Brain microvascular endothelial cell (primary cell): ENCODE measurements at regions not wholly inside any gene's neighbourhood (a gene's known extent, or its start where the extent isn't known, plus 50 kb on each side); places are given as distances from the start of the nearest gene placed in this dataset.

Experiments used
- DNase-seq: peaks from one replicate; pipeline ENCODE4 v3.0.0-alpha.2; 2020
- H3K27ac ChIP-seq: fragments of 250-450 bp; sonication (Bioruptor Pico); 2 replicates; pipeline ENCODE4 v1.5.1; 2020; ENCODE audit warnings: mild to moderate bottlenecking, moderate library complexity
- H3K27me3 ChIP-seq: fragments of 250-450 bp; sonication (Bioruptor Pico); replicated peaks from 2 replicates; pipeline ENCODE4 v1.5.1; 2020; ENCODE audit warnings: mild to moderate bottlenecking
- H3K36me3 ChIP-seq: fragments of 250-450 bp; sonication (Bioruptor Pico); replicated peaks from 2 replicates; pipeline ENCODE4 v1.5.1; 2020; ENCODE audit warnings: mild to moderate bottlenecking
- H3K4me3 ChIP-seq: 2 replicates; pipeline ENCODE4 v1.5.1; 2011; ENCODE audit warnings: low read depth, mild to moderate bottlenecking, control low read depth, low read length, moderate library complexity
- in situ Hi-C: cut with HindIII; loops from 2 replicates; pipeline ENCODE4 v1.10.0; 2017; ENCODE audit warnings: low sequenced_read_pairs, low pct_ligation_motif_present
- TF ChIP-seq, protein P1 (sequence below): IDR thresholded peaks from 2 replicates; pipeline ENCODE4 v1.5.1; 2011; ENCODE audit warnings: low read depth, mild to moderate bottlenecking, moderate library complexity, low read length, control low read depth, inconsistent platforms; ENCODE audit errors: missing control alignments

DNA sequence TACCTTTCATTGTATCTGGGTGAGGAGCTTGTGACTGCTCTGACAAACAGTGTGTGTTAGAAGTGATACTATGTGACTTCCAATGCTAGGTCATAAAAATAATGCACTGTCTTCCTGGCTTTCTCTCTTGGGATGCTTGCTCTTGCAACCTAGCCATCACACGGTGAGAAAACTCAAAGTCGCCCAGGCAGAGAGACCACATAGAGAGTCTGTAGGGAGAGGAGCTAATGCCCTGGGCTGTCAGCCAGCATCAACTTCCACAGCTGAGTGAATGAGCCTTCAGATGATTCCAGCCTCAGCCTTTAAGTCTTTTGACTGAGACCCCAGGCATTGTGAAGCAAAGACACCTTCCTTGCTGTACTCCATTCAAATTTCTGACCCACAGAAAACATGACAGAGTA is 220.6 kb upstream of the SGO1 start:
- in situ Hi-C loops, result no loop called here

DNA sequence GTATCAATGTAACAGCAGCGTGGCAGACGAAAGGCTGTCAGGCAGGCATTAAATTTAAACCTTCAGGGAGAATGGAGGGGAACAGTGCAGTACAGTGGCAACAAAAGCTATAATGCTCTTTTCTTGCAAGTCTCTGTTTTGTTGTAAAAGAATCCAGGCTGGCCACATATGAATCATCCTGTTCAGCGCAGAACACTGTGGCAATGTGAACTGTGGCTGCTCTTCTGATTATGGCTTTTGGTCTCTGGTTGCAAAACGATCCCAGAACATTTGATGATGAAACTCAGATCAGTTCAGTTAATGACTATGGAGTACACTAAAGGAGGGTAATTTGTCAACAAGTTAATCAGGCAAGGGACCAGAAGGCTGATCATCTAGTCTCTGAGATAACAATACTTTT is 219.7 kb upstream of the SGO1 start:
- in situ Hi-C loops, result no loop called here
- Histone ChIP-seq H3K4me3 (no peak overlapping the region), H3K27me3 (no peaks in the 10 kb centered on the region), H3K36me3 (no peaks in the 10 kb centered on the region), H3K27ac (peak overlapping the region; percentile 37)
- TF ChIP-seq, protein P1, sequence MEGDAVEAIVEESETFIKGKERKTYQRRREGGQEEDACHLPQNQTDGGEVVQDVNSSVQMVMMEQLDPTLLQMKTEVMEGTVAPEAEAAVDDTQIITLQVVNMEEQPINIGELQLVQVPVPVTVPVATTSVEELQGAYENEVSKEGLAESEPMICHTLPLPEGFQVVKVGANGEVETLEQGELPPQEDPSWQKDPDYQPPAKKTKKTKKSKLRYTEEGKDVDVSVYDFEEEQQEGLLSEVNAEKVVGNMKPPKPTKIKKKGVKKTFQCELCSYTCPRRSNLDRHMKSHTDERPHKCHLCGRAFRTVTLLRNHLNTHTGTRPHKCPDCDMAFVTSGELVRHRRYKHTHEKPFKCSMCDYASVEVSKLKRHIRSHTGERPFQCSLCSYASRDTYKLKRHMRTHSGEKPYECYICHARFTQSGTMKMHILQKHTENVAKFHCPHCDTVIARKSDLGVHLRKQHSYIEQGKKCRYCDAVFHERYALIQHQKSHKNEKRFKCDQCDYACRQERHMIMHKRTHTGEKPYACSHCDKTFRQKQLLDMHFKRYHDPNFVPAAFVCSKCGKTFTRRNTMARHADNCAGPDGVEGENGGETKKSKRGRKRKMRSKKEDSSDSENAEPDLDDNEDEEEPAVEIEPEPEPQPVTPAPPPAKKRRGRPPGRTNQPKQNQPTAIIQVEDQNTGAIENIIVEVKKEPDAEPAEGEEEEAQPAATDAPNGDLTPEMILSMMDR, result no peak
- DNase-seq, result peak; percentile 69

More for the DNA sequence above, 220.6 kb upstream of the SGO1 start:
- peak; percentile 29 for DNase-seq
- H3K4me3 ChIP-seq, result no peak overlapping the region
- no peaks in the 10 kb centered on the region for H3K27me3 ChIP-seq
- no peaks in the 10 kb centered on the region for H3K36me3 ChIP-seq
- TF ChIP-seq, protein P1, result no peak
- peak overlapping the region; percentile 18 for H3K27ac ChIP-seq

DNA sequence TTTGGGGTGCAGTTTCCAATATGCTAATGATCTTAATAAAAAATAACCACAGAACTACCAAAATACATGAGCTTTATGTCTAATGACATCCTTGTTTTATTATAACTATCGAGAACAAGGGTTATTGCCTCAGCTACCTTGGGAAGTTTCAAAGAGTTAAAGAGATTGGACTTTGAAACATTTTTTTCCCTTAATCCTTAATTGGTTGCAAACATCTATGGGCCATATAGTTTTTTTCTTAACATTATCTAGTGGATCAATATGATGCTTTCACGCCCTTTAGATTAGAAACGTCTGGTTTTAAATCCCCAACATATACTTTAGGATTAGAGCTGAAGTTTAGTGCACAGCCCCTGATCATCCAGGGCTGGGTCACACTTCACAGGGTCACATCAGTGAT is 219.2 kb upstream of the SGO1 start:
- H3K27ac ChIP-seq, result no peak overlapping the region
- no peaks in the 10 kb centered on the region for H3K36me3 ChIP-seq
- TF ChIP-seq, protein P1, result no peak
- H3K27me3 ChIP-seq, result no peaks in the 10 kb centered on the region
- H3K4me3 ChIP-seq, result no peak overlapping the region
- DNase-seq, result no peak
- in situ Hi-C loops, result no loop called here

DNA sequence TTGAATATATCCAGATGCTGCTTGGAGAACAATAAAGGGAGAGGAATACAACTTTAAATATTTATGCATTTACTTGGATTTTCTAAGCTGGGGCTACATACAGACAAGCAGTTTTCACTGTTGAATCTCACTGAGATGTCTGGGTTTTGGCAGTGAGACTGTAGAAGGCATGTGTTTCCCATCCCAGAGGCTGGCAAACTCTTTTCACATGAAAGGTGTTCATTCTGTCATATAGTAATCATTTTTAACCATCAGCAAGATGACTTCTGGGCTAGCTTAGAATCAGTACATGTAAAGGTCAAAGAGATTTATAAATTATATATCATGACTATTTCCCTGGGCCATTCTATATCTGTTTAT is 218.7 kb upstream of the SGO1 start:
- no peak for DNase-seq
- Histone ChIP-seq H3K36me3 (no peaks in the 10 kb centered on the region), H3K4me3 (no peak overlapping the region), H3K27ac (no peak overlapping the region), H3K27me3 (no peaks in the 10 kb centered on the region)
- TF ChIP-seq, protein P1, result no peak
- in situ Hi-C loops, result no loop called here

DNA sequence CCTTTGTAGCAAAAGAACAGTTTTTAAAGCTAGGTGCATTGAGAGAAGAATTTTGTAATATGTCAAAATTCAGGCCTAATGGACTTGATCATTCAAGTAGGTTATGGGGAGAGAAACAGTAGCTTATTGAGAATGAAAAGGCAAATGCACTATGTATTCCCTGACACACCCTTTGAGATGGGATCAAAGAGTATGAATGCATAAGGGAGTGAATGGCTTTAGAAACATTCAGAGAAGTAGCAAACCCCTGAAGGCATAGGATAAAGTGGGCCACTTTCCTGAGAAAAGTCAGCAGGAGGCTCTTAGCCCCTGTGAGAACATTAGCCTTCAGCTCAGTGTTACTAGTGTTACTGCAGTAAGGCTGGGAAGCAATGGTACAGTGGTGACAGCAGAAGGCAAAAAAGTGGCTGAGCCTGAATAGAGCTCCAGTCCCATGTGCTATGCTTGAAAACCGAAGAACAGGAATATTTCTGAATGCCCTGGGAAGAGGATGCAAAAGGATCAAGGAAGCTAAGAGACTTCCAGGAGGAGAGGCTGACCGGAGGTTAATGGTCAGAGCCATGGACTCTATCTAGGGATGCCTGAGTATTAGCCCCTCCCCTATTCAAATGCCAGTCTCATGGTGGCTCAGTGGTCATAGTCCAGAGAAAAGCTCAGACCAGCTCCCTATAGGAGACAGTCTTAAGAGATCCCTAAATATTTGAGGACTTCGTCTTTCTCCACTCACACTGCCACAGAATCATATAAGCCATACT is 218.2 kb upstream of the SGO1 start:
- Histone ChIP-seq H3K27me3 (no peaks in the 10 kb centered on the region), H3K4me3 (no peak overlapping the region), H3K36me3 (no peaks in the 10 kb centered on the region), H3K27ac (no peak overlapping the region)
- no peak for DNase-seq
- TF ChIP-seq, protein P1, result no peak
- in situ Hi-C loops, result no loop called here

DNA sequence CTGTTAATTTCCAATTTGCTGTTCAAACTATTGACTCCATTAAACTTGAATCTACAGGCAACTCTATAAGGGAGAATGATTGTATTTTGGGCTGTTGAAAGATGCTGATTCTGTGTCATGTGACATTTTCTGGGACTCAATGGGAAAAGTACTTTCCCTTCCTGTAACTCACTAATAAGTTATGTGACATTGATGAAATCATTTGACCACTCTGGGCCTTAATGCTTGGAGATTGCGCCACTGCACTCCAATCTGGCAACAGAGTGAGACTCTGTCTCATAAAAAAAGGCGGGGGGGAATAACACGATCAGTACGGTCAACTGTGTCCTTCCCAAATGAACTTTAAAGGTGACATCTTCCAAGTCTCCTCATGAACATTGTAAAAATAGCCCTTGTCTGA is 215.2 kb upstream of the SGO1 start:
- peak; percentile 10 for DNase-seq
- H3K36me3 ChIP-seq, result no peaks in the 10 kb centered on the region
- TF ChIP-seq, protein P1, result no peak
- H3K27ac ChIP-seq, result no peak overlapping the region
- H3K4me3 ChIP-seq, result no peak overlapping the region
- in situ Hi-C loops, result no loop called here
- H3K27me3 ChIP-seq, result no peaks in the 10 kb centered on the region
